ENCODE measurements at regions not wholly inside any gene's neighbourhood (a gene's known extent, or its start where the extent isn't known, plus 50 kb on each side); places are given as distances from the start of the nearest gene placed in this dataset.

DNA sequence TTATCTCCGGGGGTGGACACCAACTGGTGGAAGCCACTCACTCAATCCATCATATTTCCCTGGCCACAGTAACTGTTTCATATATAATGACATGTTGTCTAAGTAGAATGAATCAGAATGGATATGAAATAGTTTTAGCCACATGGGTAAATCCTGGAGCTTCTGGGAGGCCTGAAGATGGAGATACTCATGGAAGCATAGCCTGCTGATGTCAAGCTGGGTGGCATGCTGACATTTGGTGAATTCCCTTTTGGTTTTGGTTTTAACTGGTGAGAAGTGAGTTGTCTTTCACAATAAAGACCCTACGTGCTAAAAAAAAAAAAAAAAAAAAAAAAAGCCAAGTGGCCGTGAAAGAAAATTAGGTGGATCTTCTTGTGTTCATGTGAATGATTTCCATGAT, 105.3 kb upstream of the ITGA6 start:
- no peak overlapping the region for H3K23ac ChIP-seq (ENCODE audit: insufficient read length)
- no peaks in the 10 kb centered on the region for H3K9me3 ChIP-seq (ENCODE audit: insufficient read depth in 2 of 2, low read depth in 1 of 2, low read length in 1 of 2)
- H3K4me3 ChIP-seq (ENCODE audit: extremely low read depth in 1 of 4, insufficient read depth in 2 of 4, low read depth in 3 of 4, low read length in 4 of 4), result no peak overlapping the region
- no peak overlapping the region for H3K56ac ChIP-seq (replicated peaks; ENCODE audit: insufficient read length, low read depth, low read length)
- no peaks in the 10 kb centered on the region for H4K20me1 ChIP-seq (replicated peaks in 1 of 2; ENCODE audit: control insufficient read depth in 1 of 2, insufficient read depth in 2 of 2, low read length in 2 of 2)
- H2BK15ac ChIP-seq (ENCODE audit: low read length), result 0 out of 2 replicates have a peak overlapping the region, but pooled peaks have one; percentile 75
- H3K36me3 ChIP-seq (ENCODE audit: control insufficient read depth in 2 of 4, insufficient read depth in 4 of 4, low read length in 3 of 4), result no peaks in the 10 kb centered on the region
- CTCF ChIA-PET (ENCODE audit: partially characterized antibody), result interaction anchor here (0.6 to 1.0 kb wide), 3 partner anchors 8 to 149 kb away, joined by 3 to 4 read pairs (median 3); no protein-coding TSS in a partner anchor
- FAIRE-seq, result no peak
- no peak overlapping the region for H4K8ac ChIP-seq (ENCODE audit: extremely low read depth, insufficient read depth, low read length)
- no peaks in the 10 kb centered on the region for H3K27me3 ChIP-seq (replicated peaks in 1 of 4; ENCODE audit: control insufficient read depth in 3 of 4, extremely low read depth in 1 of 4, insufficient read depth in 3 of 4, low read length in 3 of 4)
- no peak overlapping the region for H2BK120ac ChIP-seq (replicated peaks; ENCODE audit: low read depth, low read length)
- POLR2A ChIA-PET (ENCODE audit: partially characterized antibody), result interaction anchor here (1.2 to 1.7 kb wide), 2 partner anchors 11 to 12 kb away, joined by 3 to 6 read pairs; no protein-coding TSS in a partner anchor
- H4K91ac ChIP-seq (replicated peaks; ENCODE audit: insufficient read length, low read length), result no peak overlapping the region
- no peaks in the 10 kb centered on the region for H3K79me2 ChIP-seq (ENCODE audit: control insufficient read depth in 1 of 2, insufficient read depth in 2 of 2, low read length in 2 of 2)
- H2BK12ac ChIP-seq (ENCODE audit: low read depth, low read length), result no peak overlapping the region
- no peaks in the 10 kb centered on the region for H3K23me2 ChIP-seq (ENCODE audit: low read depth, low read length)
- no peaks in the 10 kb centered on the region; the same call in 1 of the 2 replicates for H3K79me1 ChIP-seq (ENCODE audit: low read depth, low read length)
- no peak overlapping the region for H2AK5ac ChIP-seq (ENCODE audit: low read depth, low read length)
- H3K14ac ChIP-seq (ENCODE audit: insufficient read length), result no peak overlapping the region
- no peak overlapping the region for H3K18ac ChIP-seq (ENCODE audit: extremely low read depth, low read length)
- no peak overlapping the region for H3K9ac ChIP-seq (replicated peaks in 1 of 4; ENCODE audit: extremely low read depth in 1 of 4, low read depth in 3 of 4, low read length in 3 of 4)
- no peak overlapping the region for H2BK5ac ChIP-seq (ENCODE audit: low read depth, low read length)
- no peak overlapping the region for H4K5ac ChIP-seq (ENCODE audit: insufficient read length, low read depth, low read length)
- no peaks in the 10 kb centered on the region for H3K4me1 ChIP-seq (replicated peaks in 1 of 4; ENCODE audit: control insufficient read depth in 3 of 4, insufficient read depth in 4 of 4, low read length in 3 of 4)
- H2BK20ac ChIP-seq (ENCODE audit: low read length), result no peak overlapping the region
- whole genome bisulfite sequencing, 2 experiments (ENCODE audit: extremely low coverage in 1 of 2, insufficient coverage in 1 of 2, insufficient read length in 1 of 2, insufficient replicate concordance in 2 of 2, low coverage in 1 of 2, low lambda C conversion rate in 2 of 2, missing lambda C conversion rate in 1 of 2), result 79% methylated on average over 3 of the region's 3 CpGs; no CpG with 5 or more reads in 1 of the 2 experiments
- H3K27ac ChIP-seq (ENCODE audit: low read depth, low read length), result no peak overlapping the region
- no peak overlapping the region for H3K4ac ChIP-seq (replicated peaks; ENCODE audit: insufficient read length, low read depth, low read length)
- no peak for DNase-seq (ENCODE audit: low read depth in 1 of 2, low spot score in 2 of 2)
- no peak overlapping the region for H2AFZ ChIP-seq (ENCODE audit: low read length)
- H3K4me2 ChIP-seq (ENCODE audit: insufficient read depth in 1 of 2, low read depth in 2 of 2, low read length in 2 of 2), result no peak overlapping the region
- no peak for TF ChIP-seq YY1 (IDR thresholded peaks at IDR 0.05; ENCODE audit: low read depth, low read length)
- TF ChIP-seq CBX8 (IDR thresholded peaks at IDR 0.05; ENCODE audit: borderline replicate concordance, low read depth, low read length), result no peak
- TF ChIP-seq, protein P1, sequence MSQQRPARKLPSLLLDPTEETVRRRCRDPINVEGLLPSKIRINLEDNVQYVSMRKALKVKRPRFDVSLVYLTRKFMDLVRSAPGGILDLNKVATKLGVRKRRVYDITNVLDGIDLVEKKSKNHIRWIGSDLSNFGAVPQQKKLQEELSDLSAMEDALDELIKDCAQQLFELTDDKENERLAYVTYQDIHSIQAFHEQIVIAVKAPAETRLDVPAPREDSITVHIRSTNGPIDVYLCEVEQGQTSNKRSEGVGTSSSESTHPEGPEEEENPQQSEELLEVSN (IDR thresholded peaks at IDR 0.05), result no peak
- no peak for TF ChIP-seq NRF1 (IDR thresholded peaks at IDR 0.05; ENCODE audit: low read depth, low read length)
